ENCODE measurements at regions not wholly inside any gene's neighbourhood (a gene's known extent, or its start where the extent isn't known, plus 50 kb on each side); places are given as distances from the start of the nearest gene placed in this dataset.

DNA sequence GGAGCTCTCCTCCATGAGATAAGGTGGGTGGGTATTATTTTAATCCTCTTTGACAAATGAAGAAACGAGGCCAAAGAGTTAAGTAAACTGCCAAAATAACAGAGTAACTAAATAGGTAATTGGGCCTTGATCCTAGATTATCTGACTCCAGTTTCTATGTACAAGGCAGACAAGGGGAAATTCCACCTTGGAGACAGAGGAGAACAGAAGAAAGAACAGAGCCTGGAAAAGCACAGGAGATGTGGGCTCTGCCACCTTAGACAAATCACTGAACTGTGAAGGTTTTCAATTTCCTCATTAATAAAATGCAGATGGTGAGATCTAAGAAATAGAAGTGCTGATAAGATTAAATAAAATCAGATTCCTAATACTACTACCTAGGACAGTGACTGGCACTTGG, 310.2 kb upstream of the TLE3 start:
- no peak for TF ChIP-seq EZH2 (IDR thresholded peaks at IDR 0.05)
- TF ChIP-seq POLR2AphosphoS5 (IDR thresholded peaks at IDR 0.05; ENCODE audit: borderline replicate concordance, low read depth, low read length), result no peak
- TF ChIP-seq FOXP2 (optimal IDR thresholded peaks at IDR 0.05; ENCODE audit: control extremely low read depth, extremely low read length, insufficient read depth), result no peak

Measured in SK-N-MC (cell line).